ENCODE measurements at regions not wholly inside any gene's neighbourhood (a gene's known extent, or its start where the extent isn't known, plus 50 kb on each side); places are given as distances from the start of the nearest gene placed in this dataset.

GRCh38 chr17:10992106-10992880 is 154.4 kb upstream of the PIRT start:
- TF ChIP-seq CTCF (IDR thresholded peaks at IDR 0.05; ENCODE audit: extremely low read depth in 1 of 2, insufficient read depth in 1 of 2, low read depth in 1 of 2, low read length in 2 of 2) (no peak), MAX (IDR thresholded peaks at IDR 0.05; ENCODE audit: insufficient read depth, insufficient read length) (no peak), POLR2A (IDR thresholded peaks at IDR 0.05; ENCODE audit: low read depth, low read length) (no peak), POLR2AphosphoS5 (IDR thresholded peaks at IDR 0.05; ENCODE audit: insufficient read depth, low read depth, low read length) (no peak), EZH2 (IDR thresholded peaks at IDR 0.05; ENCODE audit: borderline replicate concordance, low read depth, low read length, severe bottlenecking) (no peak), GATA2 (IDR thresholded peaks at IDR 0.05; ENCODE audit: insufficient read depth, insufficient read length, low read depth, low read length) (no peak), FOS (IDR thresholded peaks at IDR 0.05; ENCODE audit: borderline replicate concordance, insufficient read depth, low read length) (no peak), MYC (IDR thresholded peaks at IDR 0.05; ENCODE audit: low read depth, low read length) (no peak)
